ENCODE measurements at regions not wholly inside any gene's neighbourhood (a gene's known extent, or its start where the extent isn't known, plus 50 kb on each side); places are given as distances from the start of the nearest gene placed in this dataset.

DNA sequence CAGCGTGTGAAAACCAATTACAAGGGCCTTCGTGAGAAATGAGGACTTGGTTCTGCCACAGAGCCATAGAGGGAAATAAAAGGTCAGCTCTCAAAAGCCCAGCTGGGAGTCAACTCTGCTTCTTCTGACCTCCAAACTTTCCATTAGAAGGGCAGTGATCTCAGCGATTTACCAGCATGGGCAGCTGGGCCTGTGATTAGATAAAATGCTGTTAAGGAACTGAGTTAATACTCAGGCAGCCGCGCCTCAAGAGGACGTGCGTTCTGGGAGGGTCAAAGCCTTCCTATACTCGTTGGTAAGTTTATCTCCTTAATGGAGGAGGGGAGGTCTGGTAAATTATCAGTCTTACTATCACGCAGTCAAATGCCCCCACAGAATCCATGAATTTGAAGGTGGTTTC is 480.2 kb upstream of the ERCC4 start:
- Histone ChIP-seq H3K4me2 (ENCODE audit: low read depth, low read length) (no peak overlapping the region), H3K23ac (ENCODE audit: low read depth, low read length) (no peak overlapping the region), H2BK5ac (ENCODE audit: low read depth, low read length, poor library complexity, severe bottlenecking) (no peak overlapping the region), H2AK9ac (replicated peaks; ENCODE audit: low read depth, low read length, poor library complexity) (no peak overlapping the region), H3K4ac (ENCODE audit: low read depth, low read length) (no peak overlapping the region), H2BK15ac (ENCODE audit: low read depth, low read length) (no peak overlapping the region), H3K9ac (ENCODE audit: low read depth, low read length) (no peak overlapping the region), H3K27ac (ENCODE audit: insufficient read depth, low read length) (no peak overlapping the region), H3K27me3 (ENCODE audit: control insufficient read depth, insufficient read depth, low read length) (no peaks in the 10 kb centered on the region), H4K20me1 (ENCODE audit: insufficient read depth, low read length) (no peaks in the 10 kb centered on the region), H3K14ac (replicated peaks; ENCODE audit: low read depth, low read length) (no peak overlapping the region), H3K56ac (ENCODE audit: extremely low read depth, insufficient read depth, low read length) (no peak overlapping the region), H4K91ac (ENCODE audit: insufficient read depth, low read depth, low read length) (no peak overlapping the region), H4K8ac (ENCODE audit: low read depth in 2 of 2, low read length in 2 of 2) (no peak overlapping the region), H2AK5ac (ENCODE audit: low read depth, low read length) (no peak overlapping the region), H3K4me1 (ENCODE audit: control insufficient read depth, insufficient read depth, low read length) (no peaks in the 10 kb centered on the region), H3K18ac (ENCODE audit: low read depth, low read length) (no peak overlapping the region), H4K5ac (ENCODE audit: low read depth, low read length) (no peak overlapping the region), H2BK120ac (ENCODE audit: low read depth, low read length) (no peak overlapping the region), H3K79me1 (ENCODE audit: low read depth in 1 of 2, low read length in 2 of 2) (no peaks in the 10 kb centered on the region), H3K9me1 (ENCODE audit: insufficient read depth, low read length) (no peaks in the 10 kb centered on the region), H3K9me3 (ENCODE audit: control insufficient read depth, insufficient read depth, low read length) (peaks cover 15% of the 10 kb centered on the region), H2BK20ac (ENCODE audit: low read depth, low read length) (no peak overlapping the region), H2AFZ (replicated peaks; ENCODE audit: low read length, poor library complexity) (no peak overlapping the region), H3K36me3 (ENCODE audit: control insufficient read depth, insufficient read depth, low read length) (no peaks in the 10 kb centered on the region), H3K4me3 (ENCODE audit: insufficient read depth, low read depth, low read length) (no peak overlapping the region)
- intact Hi-C loops (cut with micrococcal nuclease), result no loop called here
- BruUV-seq (replicated peaks), result no TSS peak
- TF ChIP-seq RAD21 (IDR thresholded peaks at IDR 0.05; ENCODE audit: low read length), result no peak
- TF ChIP-seq SMC3 (IDR thresholded peaks at IDR 0.05; ENCODE audit: low read depth, low read length), result no peak
- TF ChIP-seq MAFK (IDR thresholded peaks at IDR 0.05; ENCODE audit: low read depth, low read length), result no peak
- no peak for TF ChIP-seq BHLHE40 (IDR thresholded peaks at IDR 0.05; ENCODE audit: low read depth, low read length)
- TF ChIP-seq MXI1 (IDR thresholded peaks at IDR 0.05; ENCODE audit: borderline replicate concordance, low read depth, low read length), result no peak
- no peak for TF ChIP-seq MAZ (IDR thresholded peaks at IDR 0.05; ENCODE audit: borderline replicate concordance, low read depth, low read length)
- TF ChIP-seq CHD1 (IDR thresholded peaks at IDR 0.05; ENCODE audit: low read depth, low read length), result no peak
- no peak for TF ChIP-seq RCOR1 (IDR thresholded peaks at IDR 0.05; ENCODE audit: insufficient replicate concordance, low read length)
- no peak for TF ChIP-seq POLR2A (IDR thresholded peaks at IDR 0.05; ENCODE audit: low read depth, low read length)
- TF ChIP-seq, protein P1, sequence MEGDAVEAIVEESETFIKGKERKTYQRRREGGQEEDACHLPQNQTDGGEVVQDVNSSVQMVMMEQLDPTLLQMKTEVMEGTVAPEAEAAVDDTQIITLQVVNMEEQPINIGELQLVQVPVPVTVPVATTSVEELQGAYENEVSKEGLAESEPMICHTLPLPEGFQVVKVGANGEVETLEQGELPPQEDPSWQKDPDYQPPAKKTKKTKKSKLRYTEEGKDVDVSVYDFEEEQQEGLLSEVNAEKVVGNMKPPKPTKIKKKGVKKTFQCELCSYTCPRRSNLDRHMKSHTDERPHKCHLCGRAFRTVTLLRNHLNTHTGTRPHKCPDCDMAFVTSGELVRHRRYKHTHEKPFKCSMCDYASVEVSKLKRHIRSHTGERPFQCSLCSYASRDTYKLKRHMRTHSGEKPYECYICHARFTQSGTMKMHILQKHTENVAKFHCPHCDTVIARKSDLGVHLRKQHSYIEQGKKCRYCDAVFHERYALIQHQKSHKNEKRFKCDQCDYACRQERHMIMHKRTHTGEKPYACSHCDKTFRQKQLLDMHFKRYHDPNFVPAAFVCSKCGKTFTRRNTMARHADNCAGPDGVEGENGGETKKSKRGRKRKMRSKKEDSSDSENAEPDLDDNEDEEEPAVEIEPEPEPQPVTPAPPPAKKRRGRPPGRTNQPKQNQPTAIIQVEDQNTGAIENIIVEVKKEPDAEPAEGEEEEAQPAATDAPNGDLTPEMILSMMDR (conservative IDR thresholded peaks at IDR 0.05; ENCODE audit: low read depth, low read length), result no peak
- DNase-seq (no peak), ATAC-seq (ENCODE audit: low read depth) (no peak)
- in situ Hi-C loops (cut with MboI; ENCODE audit: low sequenced_read_pairs), result no loop called here
- ChIA-PET CTCF (no interaction called here), POLR2A (ENCODE audit: unreplicated experiment) (no interaction called here)
- WGBS, 2 experiments (ENCODE audit: extremely low coverage in 2 of 2, insufficient read length in 1 of 2), result no CpG with 5 or more reads among the region's 9 CpGs
- dilution Hi-C loops (cut with HindIII; ENCODE audit: low sequenced_read_pairs, unreplicated experiment), result no loop called here

All from IMR-90 (cell line).